ENCODE measurements at regions not wholly inside any gene's neighbourhood (a gene's known extent, or its start where the extent isn't known, plus 50 kb on each side); places are given as distances from the start of the nearest gene placed in this dataset.
A peak's percentile ranks its signal among the peaks of the same experiment; 100 is the strongest.
"Not testable (repeated sequence)": the region's sequence is repeated elsewhere in the genome, so short reads cannot be mapped to it uniquely, and the experiment has no call there.

DNA sequence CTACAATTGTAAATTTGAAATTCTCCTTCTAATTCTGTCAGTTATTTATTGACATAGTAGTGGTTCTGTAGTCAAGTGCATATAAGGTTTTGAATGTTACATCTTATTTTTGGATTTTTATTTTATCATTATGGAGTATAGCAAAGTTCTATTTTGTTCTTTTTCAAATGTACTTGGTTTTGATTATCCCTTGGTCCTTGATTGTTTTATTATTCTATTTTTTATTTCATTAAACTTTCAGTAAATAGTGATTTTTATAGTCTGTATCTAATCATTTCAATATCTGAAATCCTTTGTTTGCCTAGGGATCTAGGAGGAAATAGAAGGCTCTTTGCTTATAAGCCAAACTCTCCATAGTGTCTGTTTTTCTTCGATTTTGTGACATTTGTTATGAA lies 87.8 kb downstream of the HFE start:
- no peak for DNase-seq (ENCODE audit: low spot score)

DNA sequence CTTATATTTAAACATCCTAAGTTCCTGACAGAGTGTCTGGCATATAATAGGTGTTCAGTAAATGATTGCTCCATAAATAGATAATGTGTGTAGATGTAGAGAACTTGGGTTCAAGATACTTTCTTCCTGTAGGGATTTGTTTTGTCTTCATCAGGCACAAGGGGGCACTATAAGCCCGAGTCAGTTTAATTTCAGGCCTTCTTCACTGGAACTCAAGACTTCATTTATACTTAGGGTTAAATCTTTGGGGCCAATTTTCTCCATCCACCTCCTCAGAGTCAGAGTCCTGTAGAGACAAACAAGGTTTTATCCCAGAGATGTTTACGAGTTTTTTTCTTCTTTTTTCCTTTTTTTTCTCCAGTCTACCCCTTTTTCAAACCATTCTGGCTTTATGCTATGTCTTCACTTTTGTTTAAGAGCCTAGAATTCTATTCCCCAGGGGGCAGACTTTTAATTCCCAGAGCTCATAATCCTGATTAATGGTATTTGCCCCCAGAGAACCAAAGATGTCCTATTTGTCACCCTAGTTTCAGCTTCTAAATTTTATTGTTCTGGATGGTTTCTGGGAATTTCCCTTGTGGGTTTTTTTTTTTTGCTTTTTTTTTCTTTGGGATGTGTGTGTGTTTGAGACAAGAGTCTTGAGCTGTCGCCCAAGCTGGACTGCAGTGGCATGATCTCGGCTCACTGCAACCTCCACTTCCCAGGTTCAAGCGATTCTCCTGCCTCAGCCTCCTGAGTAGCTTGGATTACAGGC lies 88.4 kb downstream of the HFE start:
- peak; percentile 88 for DNase-seq (ENCODE audit: low spot score)

DNA sequence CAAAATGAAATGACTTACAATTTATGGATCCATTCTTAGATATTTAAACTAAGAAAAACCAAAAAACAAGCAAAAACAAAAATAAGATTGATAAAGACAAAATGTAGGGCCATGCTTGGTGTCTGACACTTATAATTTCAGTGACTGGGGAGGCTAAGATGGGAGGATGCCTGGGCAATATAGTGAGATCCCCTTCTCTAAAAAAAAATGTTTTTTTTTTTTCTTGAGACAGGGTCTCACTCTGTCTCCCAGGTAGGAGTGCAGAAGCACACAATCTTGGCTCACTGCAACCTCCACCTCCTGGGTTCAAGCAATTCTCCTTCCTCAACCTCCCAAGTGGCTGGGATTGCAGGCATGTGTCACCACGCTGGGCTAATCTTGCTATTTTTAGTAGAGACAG lies 92.4 kb downstream of the HFE start:
- DNase-seq (ENCODE audit: low spot score) = no peak

DNA sequence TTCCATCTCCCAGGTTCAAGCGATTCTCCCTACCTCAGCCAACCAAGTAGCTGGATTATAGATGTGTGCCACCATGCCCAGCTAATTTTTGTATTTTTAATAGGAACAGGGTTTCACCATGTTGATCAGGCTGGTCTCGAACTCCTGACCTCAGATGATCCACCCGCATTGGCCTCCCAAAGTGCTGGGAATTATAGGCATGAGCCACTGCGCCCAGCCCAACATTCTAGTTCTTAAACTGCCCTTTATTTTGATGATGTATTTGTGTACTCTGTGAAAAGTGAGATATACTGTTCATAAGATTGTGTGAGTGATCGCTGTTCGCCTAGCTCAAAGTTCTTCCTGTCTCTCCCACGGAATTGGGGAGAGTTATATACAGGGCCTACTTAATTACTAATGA lies 93.1 kb downstream of the HFE start:
- no peak for DNase-seq (ENCODE audit: low spot score)

DNA sequence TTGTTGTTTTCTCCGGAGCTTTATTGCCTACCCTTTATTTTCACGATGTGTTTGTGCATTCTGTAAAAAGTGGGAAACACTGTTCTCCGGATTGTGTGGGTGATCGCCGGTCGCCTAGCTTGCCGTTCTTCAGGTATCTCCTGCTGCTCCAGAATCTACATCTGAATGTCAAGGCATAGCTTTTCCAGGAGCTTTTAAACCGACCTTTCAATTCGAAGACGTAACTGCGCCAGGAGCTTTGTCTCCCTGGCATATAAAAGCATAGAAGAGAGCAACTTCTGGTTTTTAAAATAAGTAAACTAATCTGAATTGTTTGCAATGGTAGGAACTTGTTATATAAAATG lies 96.0 kb downstream of the HFE start:
- DNase-seq (ENCODE audit: low spot score) = no peak

DNA sequence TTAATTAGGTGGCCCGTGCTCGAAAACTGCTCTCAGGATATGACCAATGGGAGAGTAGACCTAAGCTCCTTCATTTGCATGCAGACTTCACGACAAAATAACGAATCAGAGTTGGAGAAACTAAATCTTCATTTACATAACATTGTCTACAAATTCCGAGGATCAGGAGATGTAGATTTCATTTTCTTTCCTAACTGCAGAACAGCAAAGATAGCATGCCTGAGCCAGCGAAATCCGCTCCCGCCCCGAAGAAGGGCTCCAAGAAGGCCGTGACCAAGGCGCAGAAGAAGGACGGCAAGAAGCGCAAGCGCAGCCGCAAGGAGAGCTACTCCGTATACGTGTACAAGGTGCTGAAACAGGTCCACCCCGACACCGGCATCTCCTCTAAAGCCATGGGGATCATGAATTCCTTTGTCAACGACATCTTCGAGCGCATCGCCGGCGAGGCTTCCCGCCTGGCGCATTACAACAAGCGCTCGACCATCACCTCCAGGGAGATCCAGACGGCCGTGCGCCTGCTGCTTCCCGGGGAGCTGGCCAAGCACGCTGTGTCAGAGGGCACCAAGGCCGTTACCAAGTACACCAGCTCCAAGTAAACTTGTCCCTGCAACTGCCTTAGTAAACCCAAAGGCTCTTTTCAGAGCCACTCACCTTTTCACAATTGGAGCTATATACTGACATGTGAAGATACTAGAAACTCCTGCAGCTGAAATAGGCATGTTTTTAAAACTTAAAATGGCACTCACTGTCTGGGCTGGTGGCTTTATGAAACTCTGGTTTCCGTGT lies 96.5 kb downstream of the HFE start:
- no peak for DNase-seq (ENCODE audit: low spot score)

DNA sequence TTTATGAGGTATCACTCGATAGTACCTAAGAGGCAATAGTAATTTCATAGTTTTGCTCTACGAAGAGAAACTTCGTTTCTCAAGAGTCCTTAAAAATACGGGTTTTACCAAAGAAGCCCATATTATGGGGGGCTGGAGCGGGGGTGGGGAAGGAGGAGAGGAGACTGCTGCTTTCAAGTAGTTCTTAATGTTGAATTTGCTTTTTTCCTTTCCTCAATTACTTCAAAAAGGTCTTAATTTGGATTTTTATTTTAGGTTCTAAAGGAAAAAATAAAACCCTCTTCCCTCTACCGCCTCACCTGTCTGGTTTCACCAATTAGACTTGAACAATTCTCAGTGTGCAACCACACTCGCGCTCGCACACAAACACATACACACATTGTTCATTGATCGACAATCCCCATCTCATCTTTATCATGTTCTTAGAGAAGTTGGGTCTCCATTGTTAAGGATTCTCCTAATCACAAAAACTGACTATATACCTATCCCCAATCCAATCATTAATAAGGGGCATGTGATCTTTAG lies 97.2 kb downstream of the HFE start:
- DNase-seq (ENCODE audit: low spot score) = no peak

DNA sequence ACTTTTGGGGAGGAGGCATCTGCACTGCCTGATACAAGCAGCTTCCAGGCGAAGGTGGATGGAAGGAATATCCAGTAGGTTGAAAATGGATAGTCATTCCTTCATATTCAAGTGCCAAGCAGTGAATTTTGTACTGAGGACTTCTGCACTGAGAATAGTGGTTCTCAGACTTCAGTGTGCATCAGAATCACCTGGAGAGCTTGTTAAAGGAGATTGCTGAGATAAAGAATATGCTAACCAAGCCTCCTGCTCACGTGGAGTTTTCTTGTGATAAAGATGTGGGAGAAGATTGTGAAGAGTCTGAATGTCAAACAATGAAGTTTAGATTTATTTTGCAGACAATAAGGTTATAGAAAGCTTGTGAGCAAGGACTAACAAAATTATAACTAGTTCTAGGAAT lies 97.8 kb downstream of the HFE start:
- no peak for DNase-seq (ENCODE audit: low spot score)

DNA sequence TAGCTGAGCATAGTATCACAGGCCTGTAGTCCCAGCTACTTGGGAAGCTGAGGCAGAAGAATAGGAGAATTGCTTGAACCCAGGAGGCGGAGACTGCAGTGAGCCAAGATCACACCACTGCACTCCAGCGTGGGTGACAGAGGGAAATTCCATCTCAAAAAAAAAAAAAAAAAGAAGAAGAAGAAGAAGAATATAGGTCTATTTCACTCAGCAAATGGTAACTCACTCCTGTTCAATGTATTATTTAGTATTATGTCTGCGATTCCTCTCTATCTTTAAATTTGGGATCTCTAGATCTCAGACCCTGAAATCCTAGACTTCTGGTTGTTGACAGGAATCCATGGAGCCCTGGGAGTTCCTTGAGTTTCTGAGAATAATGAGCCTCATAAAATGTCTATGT lies 98.6 kb downstream of the HFE start:
- DNase-seq (ENCODE audit: low spot score) = no peak

DNA sequence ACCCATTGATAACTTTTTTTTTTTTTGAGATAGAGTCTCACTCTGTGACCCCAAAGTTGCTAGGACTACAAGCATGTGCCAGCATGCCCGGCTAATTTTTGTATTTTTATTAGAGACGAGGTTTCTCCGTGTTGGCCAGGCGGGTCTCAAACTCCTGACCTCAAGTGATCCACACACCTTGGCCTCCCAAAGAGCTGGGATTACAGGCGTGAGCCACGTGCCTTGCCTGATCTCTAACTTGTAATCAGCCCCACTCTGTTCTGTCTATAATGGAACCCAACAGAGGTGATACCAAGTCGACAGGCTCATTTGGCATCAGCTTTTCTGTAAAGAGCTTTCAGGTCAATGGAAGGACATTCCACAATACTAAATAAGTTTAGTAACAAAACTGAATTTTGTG lies 99.4 kb downstream of the HFE start:
- no peak for DNase-seq (ENCODE audit: low spot score)

DNA sequence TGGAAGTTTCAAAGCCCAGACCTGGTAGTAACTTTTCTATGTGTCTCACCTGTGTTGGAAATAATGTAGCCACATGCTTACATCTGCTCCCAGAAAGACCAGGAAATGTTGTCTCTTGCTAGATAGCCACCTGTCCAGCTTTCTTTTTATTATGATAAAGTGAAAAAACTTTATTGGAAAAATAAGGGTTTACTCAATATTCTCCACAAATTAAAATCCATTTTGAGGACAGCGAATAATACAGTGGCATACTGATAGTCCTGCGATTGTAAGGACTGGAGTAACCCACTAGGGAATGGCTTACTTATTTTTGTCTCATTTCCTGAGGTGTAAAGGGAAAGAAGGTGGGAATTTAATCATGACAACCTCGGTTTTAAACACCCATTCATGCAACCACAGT lies 100.1 kb downstream of the HFE start:
- DNase-seq (ENCODE audit: low spot score) = no peak

DNA sequence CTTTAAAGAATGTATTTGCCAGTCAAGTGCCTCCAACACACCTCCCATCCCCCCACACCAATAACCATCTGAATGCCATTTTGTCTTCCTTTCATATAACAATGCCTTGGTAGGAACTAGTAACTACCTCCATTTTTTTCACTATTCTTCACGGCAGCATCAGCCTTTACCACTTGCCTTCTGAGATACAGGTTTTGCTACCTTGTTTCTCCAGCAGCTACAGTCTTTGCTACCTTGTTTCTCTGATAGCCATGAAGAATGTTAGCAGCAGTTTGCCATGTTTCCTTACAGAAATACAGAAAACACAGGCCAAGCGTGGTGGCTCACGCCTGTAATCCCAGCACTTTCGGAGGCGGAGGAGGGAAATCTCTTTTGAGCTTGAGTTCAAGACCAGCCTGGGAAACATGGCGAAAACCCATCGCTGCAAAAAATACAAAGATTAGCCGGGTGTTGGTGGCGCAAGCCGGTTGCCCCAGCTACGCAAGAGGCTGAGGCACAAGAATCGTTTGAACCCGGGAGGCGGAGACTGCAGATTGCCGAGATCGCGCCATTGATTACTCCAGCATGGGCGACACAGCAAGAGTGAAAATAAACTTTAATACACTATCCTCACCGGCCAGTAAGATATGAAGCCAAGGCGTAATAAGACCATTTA lies 100.9 kb downstream of the HFE start:
- peak; percentile 81 for DNase-seq (ENCODE audit: low spot score)

DNA sequence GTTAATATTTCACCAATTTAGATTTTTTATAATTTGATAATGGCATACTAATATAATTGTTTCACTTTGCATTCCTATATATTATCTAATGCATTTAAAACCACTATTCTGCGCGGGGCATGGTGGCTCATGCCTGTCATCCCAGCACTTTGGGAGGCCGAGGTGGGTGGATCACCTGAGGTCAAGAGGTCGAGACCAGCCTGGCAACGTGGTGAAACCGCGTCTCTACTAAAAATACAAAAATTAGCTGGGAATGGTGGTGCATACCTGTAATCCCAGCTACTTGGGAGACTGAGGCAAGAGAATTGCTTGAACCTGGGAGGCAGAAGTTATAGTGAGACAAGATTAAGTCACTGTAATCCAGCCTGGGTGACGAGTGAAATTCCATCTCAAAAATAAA lies 104.3 kb downstream of the HFE start:
- not testable (repeated sequence) for DNase-seq (ENCODE audit: low spot score)

DNA sequence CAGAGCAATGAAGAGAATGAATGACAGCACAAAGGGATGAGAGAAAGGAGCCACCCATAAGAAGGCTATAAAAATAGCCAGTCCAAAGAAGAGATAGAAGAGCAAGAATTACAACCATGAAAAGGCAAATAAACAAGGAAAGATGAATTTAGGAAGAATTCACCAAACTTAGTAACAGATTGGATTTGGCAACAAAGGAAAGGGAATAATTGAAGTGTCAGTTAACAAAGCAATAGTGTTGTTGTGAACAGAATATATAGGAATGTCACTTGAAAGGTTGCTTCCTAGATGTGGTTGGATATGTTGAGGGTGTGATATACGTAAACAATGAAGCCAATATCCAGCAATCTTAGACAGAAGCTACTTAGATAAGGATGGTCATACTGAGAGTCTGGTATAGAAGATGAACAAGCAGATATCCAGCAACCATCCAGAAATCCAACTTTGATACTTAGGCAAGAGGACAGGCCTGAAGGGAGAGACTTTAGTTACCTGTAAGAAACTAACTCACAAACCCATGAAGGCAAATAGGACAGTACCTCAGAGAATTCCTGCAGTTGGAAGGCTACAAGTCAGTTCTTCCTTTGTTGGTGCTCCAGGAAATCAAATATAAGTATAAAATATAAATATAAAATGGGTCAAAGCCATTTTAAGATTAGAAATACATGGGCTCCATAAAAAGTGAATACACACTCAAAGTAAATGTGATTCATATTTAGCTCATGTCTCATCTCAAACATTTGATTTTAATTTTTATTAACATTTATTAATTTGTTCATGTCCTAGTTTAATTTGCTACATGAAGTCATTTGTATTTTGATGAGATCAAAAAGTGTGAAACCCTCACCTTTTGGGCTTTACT lies 106.5 kb downstream of the HFE start:
- peak; percentile 47 for DNase-seq (ENCODE audit: low spot score)

DNA sequence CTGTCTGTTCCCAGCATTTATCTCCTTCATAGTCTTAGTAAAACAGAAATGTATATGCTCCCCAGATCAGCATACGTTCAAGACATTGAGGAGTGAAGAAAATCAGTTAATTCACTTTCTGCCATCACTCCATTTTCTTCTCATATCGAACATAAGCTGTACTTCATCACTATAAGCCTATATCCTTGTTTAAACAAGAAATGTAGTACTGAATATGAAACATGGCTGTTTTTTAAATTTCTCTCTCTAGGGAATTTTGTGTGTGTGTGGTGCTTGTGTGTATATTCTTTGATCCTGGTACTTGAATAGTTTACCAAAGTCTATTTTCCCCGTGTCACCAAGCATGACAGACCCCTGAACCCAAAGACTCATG lies 107.1 kb downstream of the HFE start:
- peak; percentile 57 for DNase-seq (ENCODE audit: low spot score)

DNA sequence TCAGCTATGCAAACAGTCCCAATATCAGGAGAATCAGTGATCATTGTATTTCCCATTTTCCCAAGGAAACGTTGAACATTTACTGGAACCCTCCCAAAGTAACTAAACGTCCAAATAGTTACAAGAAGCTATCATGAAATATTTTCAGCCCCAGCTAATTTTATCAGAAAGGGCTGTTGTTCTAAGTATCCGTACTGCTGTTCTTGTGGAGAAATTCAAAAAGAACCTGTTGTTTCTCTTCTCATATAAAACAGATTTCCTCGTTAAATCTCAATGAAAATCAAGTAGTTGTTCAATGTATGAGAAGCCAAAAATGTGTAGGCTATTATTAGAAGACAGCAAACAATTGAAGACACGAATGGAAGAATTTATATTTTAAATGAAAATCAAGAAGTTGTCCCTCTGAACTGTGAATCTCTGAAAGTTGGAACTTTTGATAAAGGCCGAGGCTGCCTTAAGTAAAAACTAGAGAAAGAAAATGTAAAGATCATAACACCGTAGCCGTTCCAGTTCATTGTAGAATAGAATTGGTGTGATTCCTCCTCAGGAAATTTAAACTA lies 107.7 kb downstream of the HFE start:
- DNase-seq (ENCODE audit: low spot score) = peak; percentile 57

DNA sequence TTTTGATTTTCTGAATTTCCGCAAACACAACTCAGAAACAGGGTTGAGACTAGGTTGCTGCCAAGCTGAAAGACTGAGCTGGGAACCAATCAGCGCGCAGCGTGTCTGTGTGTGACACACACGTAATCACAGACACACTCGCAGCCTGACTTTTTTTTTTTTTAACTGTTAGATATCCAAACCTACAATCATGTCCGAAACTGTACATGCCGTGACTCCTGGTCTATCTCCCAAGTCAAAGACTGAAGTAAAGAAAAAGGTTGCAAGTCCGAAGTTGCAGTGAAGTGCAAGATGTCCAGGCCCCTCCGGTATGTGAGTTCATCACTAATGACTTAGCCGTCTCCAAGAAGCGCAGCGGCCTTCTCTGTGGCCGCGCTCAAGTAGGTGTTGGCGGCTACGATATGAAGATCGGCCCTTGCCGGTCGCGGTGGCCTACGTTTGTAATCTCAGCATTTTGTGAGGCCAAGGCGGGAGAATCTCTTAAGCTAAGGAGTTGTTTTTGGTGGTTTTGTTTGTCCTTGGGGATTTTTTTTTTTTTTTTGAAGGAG lies 108.2 kb downstream of the HFE start:
- DNase-seq (ENCODE audit: low spot score) = peak; percentile 94

DNA sequence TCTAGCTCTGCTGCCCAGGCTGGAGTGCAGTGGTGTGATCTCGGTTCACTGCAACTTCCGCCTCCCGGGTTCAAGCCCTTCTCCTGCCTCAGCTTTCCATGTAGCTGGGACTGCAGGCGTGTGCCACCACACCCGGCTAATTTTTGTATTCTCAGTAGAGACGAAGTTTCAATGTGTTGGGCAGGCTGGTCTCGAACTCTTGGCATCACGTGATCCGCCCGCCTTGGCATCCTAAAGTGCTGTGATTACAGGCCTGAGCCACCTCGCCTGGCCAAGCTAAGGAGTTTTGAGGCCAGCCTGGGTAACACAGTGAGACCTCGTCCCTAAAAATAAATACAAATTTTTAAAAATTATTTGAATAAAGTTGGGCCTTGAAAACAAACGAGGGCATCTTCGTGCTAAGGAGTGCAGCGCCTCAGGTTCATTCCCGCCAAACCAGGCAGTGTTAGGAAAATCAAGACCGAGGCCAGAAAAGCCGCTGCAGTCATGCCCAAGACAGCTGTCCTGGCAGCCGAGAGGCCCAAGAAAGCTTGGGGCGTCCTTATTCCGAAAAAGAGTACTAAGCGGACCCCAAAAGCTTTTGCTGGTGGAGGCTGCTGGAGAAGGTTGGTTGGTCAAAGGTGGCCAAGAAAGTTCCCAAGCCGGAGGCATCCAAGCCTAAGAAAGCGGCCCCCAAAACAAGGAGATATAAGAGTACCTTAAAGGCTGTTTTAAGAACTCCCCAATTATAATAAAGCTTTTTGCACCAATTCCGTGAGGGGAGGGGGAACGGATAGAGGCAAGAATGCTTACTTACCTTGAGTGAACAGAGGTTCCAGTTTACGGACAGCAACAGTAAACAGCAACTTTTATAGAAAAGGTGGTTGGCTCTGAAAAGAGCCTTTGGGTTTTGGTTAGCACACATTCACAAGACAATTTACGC lies 109.0 kb downstream of the HFE start:
- peak; percentile 89 for DNase-seq (ENCODE audit: low spot score)

DNA sequence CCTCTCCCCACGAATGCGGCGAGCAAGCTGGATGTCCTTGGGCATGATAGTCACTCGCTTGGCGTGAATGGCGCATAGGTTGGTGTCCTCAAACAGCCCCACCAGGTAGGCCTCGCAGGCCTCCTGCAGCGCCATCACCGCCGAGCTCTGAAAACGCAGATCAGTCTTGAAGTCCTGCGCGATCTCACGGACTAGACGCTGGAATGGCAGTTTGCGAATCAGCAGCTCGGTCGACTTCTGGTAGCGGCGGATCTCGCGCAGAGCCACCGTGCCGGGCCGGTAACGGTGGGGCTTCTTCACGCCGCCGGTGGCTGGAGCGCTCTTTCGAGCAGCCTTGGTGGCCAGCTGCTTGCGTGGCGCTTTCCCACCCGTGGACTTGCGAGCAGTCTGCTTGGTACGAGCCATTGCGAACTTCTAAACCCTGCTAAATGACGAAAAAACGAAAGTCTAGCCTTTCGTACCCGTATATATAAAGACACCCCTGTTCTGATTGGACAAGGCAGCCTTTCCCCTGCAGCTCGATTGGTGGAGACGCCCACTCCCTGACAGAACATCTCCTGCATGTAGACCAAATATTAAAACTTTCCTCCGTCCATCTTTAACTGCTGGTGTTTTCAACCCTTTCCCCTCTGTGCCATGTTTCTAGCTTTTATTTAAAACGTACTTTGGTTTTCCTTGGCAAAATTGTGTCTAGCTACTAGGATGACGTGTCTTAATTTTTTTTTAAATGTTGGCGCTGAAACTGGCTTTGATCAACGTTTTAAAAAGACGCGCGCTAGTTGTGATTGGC lies 109.8 kb downstream of the HFE start:
- DNase-seq (ENCODE audit: low spot score) = peak; percentile 96

DNA sequence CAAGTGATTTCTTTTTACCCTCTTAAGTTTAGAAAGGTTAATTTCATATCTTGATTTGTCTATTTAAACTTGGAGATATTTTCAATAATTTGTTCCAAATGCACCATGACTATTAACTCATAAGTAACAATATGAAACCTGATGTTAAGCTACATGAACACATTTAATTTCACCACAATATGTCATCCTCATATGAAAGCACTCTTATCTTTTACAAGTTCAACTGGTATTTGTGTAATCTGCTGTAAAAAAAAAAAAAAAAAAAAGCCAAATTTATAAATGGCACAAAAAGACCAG lies 110.4 kb downstream of the HFE start:
- peak; percentile 84 for DNase-seq (ENCODE audit: low spot score)
